Activated naive CD4-positive, alpha-beta T cell treated with anti-CD3 and anti-CD28 coated beads for 36 hours (primary cell): ENCODE measurements at regions not wholly inside any gene's neighbourhood (a gene's known extent, or its start where the extent isn't known, plus 50 kb on each side); places are given as distances from the start of the nearest gene placed in this dataset.

Source experiments
- CTCF ChIA-PET: fragments of 350-600 bp; sonication (Branson Sonifier 250); formaldehyde crosslinking; loops from one replicate; lab custom pipeline; 2021; ENCODE audit warnings: antibody characterized with exemption; lab: Charles Lee
- DNase-seq: peaks from one replicate; pipeline ENCODE4 v3.0.0-alpha.2; 2020
- H3K27ac Mint-ChIP-seq: one replicate; pipeline ENCODE4 v1.8.0; 2021; ENCODE audit warnings: mild to moderate bottlenecking, mixed read lengths
- H3K27me3 Mint-ChIP-seq: one replicate; pipeline ENCODE4 v1.8.0; 2021; ENCODE audit warnings: low read depth, mixed read lengths
- H3K36me3 Mint-ChIP-seq: one replicate; pipeline ENCODE4 v1.8.0; 2021; ENCODE audit warnings: low read depth, mixed read lengths
- H3K4me1 Mint-ChIP-seq: one replicate; pipeline ENCODE4 v1.8.0; 2021; ENCODE audit warnings: low read depth, mixed read lengths
- H3K4me3 Mint-ChIP-seq: one replicate; pipeline ENCODE4 v1.8.0; 2021; ENCODE audit warnings: mild to moderate bottlenecking, moderate library complexity, mixed read lengths
- H3K9me3 Mint-ChIP-seq: one replicate; pipeline ENCODE4 v1.8.0; 2021; ENCODE audit warnings: mixed read lengths
- intact Hi-C: fragments of 100-400 bp; cut with micrococcal nuclease; formaldehyde crosslinking; loops from one replicate; pipeline ENCODE4 v1.15.1; 2023

GRCh38 chr12:93135286-93136239 is 206.5 kb upstream of the EEA1 start:
- Mint-ChIP-seq H3K9me3 (no peaks in the 10 kb centered on the region), H3K4me1 (peaks cover 12% of the 10 kb centered on the region), H3K36me3 (no peaks in the 10 kb centered on the region), H3K27me3 (no peaks in the 10 kb centered on the region), H3K27ac (no peak overlapping the region), H3K4me3 (no peak overlapping the region)
- DNase-seq, result no peak
- intact Hi-C loops, result no loop called here
- CTCF ChIA-PET, result no interaction called here

- Mint-ChIP-seq H3K4me1 (peaks cover 12% of the 10 kb centered on the region), H3K27ac (no peak overlapping the region), H3K36me3 (no peaks in the 10 kb centered on the region), H3K4me3 (no peak overlapping the region), H3K27me3 (no peaks in the 10 kb centered on the region), H3K9me3 (no peaks in the 10 kb centered on the region)
- intact Hi-C loops, result no loop called here
- DNase-seq, result no peak
- CTCF ChIA-PET, result interaction anchor here (0.6 kb wide), 1 partner anchor 301 kb away, joined by 4 read pairs; no protein-coding TSS in a partner anchor
Observed at GRCh38 chr12:93136253-93137055, 207.4 kb upstream of the EEA1 start.

GRCh38 chr12:93137656-93138612 is 208.8 kb upstream of the EEA1 start:
- H3K4me3 Mint-ChIP-seq, result no peak overlapping the region
- no peaks in the 10 kb centered on the region for H3K36me3 Mint-ChIP-seq
- intact Hi-C loops, result no loop called here
- H3K9me3 Mint-ChIP-seq, result no peaks in the 10 kb centered on the region
- no peak for DNase-seq
- CTCF ChIA-PET, result interaction anchor here (0.5 to 1.9 kb wide), 3 partner anchors 33 to 212 kb away, joined by 3 to 6 read pairs (median 3); no protein-coding TSS in a partner anchor
- H3K27me3 Mint-ChIP-seq, result no peaks in the 10 kb centered on the region
- H3K4me1 Mint-ChIP-seq, result peaks cover 12% of the 10 kb centered on the region
- no peak overlapping the region for H3K27ac Mint-ChIP-seq

- Mint-ChIP-seq H3K36me3 (no peaks in the 10 kb centered on the region), H3K4me1 (peaks cover 12% of the 10 kb centered on the region)
- CTCF ChIA-PET, result interaction anchor here (0.7 to 1.9 kb wide), 2 partner anchors 41 to 364 kb away, joined by 3 to 6 read pairs; no protein-coding TSS in a partner anchor
Observed at GRCh38 chr12:93139028-93139665, 210.1 kb upstream of the EEA1 start.

GRCh38 chr12:93140325-93140724 is 211.2 kb upstream of the EEA1 start:
- H3K9me3 Mint-ChIP-seq, result no peaks in the 10 kb centered on the region
- intact Hi-C loops, result no loop called here
- H3K4me3 Mint-ChIP-seq, result no peak overlapping the region
- no peaks in the 10 kb centered on the region for H3K36me3 Mint-ChIP-seq
- CTCF ChIA-PET, result no interaction called here
- H3K27me3 Mint-ChIP-seq, result peaks cover 2% of the 10 kb centered on the region
- no peak overlapping the region for H3K27ac Mint-ChIP-seq
- peaks cover 7% of the 10 kb centered on the region for H3K4me1 Mint-ChIP-seq
- no peak for DNase-seq

More at GRCh38 chr12:93139028-93139665, 210.1 kb upstream of the EEA1 start:
- no peak overlapping the region for H3K27ac Mint-ChIP-seq
- intact Hi-C loops, result no loop called here
- no peaks in the 10 kb centered on the region for H3K27me3 Mint-ChIP-seq
- DNase-seq, result no peak
- H3K4me3 Mint-ChIP-seq, result no peak overlapping the region
- H3K9me3 Mint-ChIP-seq, result no peaks in the 10 kb centered on the region

- Mint-ChIP-seq H3K36me3 (no peaks in the 10 kb centered on the region), H3K9me3 (no peaks in the 10 kb centered on the region), H3K4me1 (peaks cover 3% of the 10 kb centered on the region), H3K4me3 (no peak overlapping the region), H3K27me3 (peaks cover 2% of the 10 kb centered on the region), H3K27ac (no peak overlapping the region)
- no peak for DNase-seq
- intact Hi-C loops, result no loop called here
- CTCF ChIA-PET, result no interaction called here
Observed at GRCh38 chr12:93140801-93141200, 211.7 kb upstream of the EEA1 start.

GRCh38 chr12:93142881-93143280 is 213.8 kb upstream of the EEA1 start:
- no peak for DNase-seq
- CTCF ChIA-PET, result no interaction called here
- intact Hi-C loops, result no loop called here
- H3K27ac Mint-ChIP-seq, result no peak overlapping the region
- H3K27me3 Mint-ChIP-seq, result peaks cover 2% of the 10 kb centered on the region
- H3K36me3 Mint-ChIP-seq, result no peaks in the 10 kb centered on the region
- H3K4me1 Mint-ChIP-seq, result no peaks in the 10 kb centered on the region
- no peak overlapping the region for H3K4me3 Mint-ChIP-seq
- H3K9me3 Mint-ChIP-seq, result no peaks in the 10 kb centered on the region

GRCh38 chr12:93144109-93144508 is 215.0 kb upstream of the EEA1 start:
- Mint-ChIP-seq H3K36me3 (no peaks in the 10 kb centered on the region), H3K4me1 (no peaks in the 10 kb centered on the region), H3K27me3 (peaks cover 2% of the 10 kb centered on the region), H3K9me3 (no peaks in the 10 kb centered on the region), H3K27ac (no peak overlapping the region), H3K4me3 (no peak overlapping the region)
- intact Hi-C loops, result no loop called here
- CTCF ChIA-PET, result no interaction called here
- DNase-seq, result no peak

- no peak for DNase-seq
- H3K4me3 Mint-ChIP-seq, result no peak overlapping the region
- peaks cover 2% of the 10 kb centered on the region for H3K27me3 Mint-ChIP-seq
- H3K9me3 Mint-ChIP-seq, result no peaks in the 10 kb centered on the region
- CTCF ChIA-PET, result no interaction called here
- no peak overlapping the region for H3K27ac Mint-ChIP-seq
- no peaks in the 10 kb centered on the region for H3K4me1 Mint-ChIP-seq
- no peaks in the 10 kb centered on the region for H3K36me3 Mint-ChIP-seq
- intact Hi-C loops, result no loop called here
Observed at GRCh38 chr12:93145086-93145485, 216.0 kb upstream of the EEA1 start.

- H3K4me1 Mint-ChIP-seq, result no peaks in the 10 kb centered on the region
Observed at GRCh38 chr12:93146263-93146939, 217.3 kb upstream of the EEA1 start.

GRCh38 chr12:93146970-93147369 is 217.9 kb upstream of the EEA1 start:
- H3K4me3 Mint-ChIP-seq, result no peak overlapping the region
- no peak for DNase-seq
- peaks cover 2% of the 10 kb centered on the region for H3K27me3 Mint-ChIP-seq
- no peaks in the 10 kb centered on the region for H3K36me3 Mint-ChIP-seq
- H3K27ac Mint-ChIP-seq, result no peak overlapping the region
- intact Hi-C loops, result no loop called here
- CTCF ChIA-PET, result no interaction called here
- no peaks in the 10 kb centered on the region for H3K4me1 Mint-ChIP-seq
- no peaks in the 10 kb centered on the region for H3K9me3 Mint-ChIP-seq

More at GRCh38 chr12:93146263-93146939, 217.3 kb upstream of the EEA1 start:
- intact Hi-C loops, result no loop called here
- H3K27me3 Mint-ChIP-seq, result peaks cover 2% of the 10 kb centered on the region
- no peak for DNase-seq
- H3K27ac Mint-ChIP-seq, result no peak overlapping the region
- CTCF ChIA-PET, result no interaction called here
- H3K36me3 Mint-ChIP-seq, result no peaks in the 10 kb centered on the region
- no peaks in the 10 kb centered on the region for H3K9me3 Mint-ChIP-seq
- no peak overlapping the region for H3K4me3 Mint-ChIP-seq
